K562 (cell line): ENCODE measurements at regions not wholly inside any gene's neighbourhood (a gene's known extent, or its start where the extent isn't known, plus 50 kb on each side); places are given as distances from the start of the nearest gene placed in this dataset.

Source experiments
- ELF1 ChIP-seq: fragments of 200-800 bp; sonication (Bioruptor generic); IDR thresholded peaks from 2 replicates; pipeline ENCODE4 v1.6.1; 2016; ENCODE audit warnings: missing genetic modification characterization, missing compliant biosample characterization
- IFI16 ChIP-seq: fragments of 250-450 bp; sonication (Bioruptor Pico); IDR thresholded peaks from 2 replicates; pipeline ENCODE4 v2.1.2; 2022; ENCODE audit warnings: mild to moderate bottlenecking, inconsistent platforms
- KLF13 ChIP-seq: fragments of 450-650 bp; IDR thresholded peaks from 2 replicates; pipeline ENCODE4 v1.6.1; 2016; ENCODE audit warnings: missing genetic modification characterization, low read depth, mild to moderate bottlenecking, missing compliant biosample characterization, moderate library complexity, borderline replicate concordance
- MEIS2 ChIP-seq: fragments of 450-650 bp; IDR thresholded peaks from 2 replicates; pipeline ENCODE4 v1.6.1; 2014; ENCODE audit warnings: mild to moderate bottlenecking; ENCODE audit not compliant: partially characterized antibody
- NR3C1 ChIP-seq: sonication (generic); formaldehyde crosslinking; IDR thresholded peaks from 2 replicates; pipeline ENCODE4 v1.8.1; 2022; ENCODE audit warnings: missing genetic modification reagents
- POLR3A ChIP-seq: IDR thresholded peaks from 2 replicates; pipeline ENCODE4 v1.6.1; 2011; ENCODE audit warnings: borderline replicate concordance, mild to moderate bottlenecking, moderate library complexity; ENCODE audit not compliant: insufficient read length, insufficient read depth; ENCODE audit errors: extremely low read depth
- RUNX1 ChIP-seq: sonication (generic); IDR thresholded peaks from 2 replicates; pipeline ENCODE4 v1.6.1; 2016; ENCODE audit warnings: antibody characterized with exemption, low read depth
- SNRNP70 ChIP-seq: fragments of 200-400 bp; formaldehyde crosslinking; optimal IDR thresholded peaks from 2 replicates; pipeline ENCODE3; 2017; ENCODE audit warnings: low read depth, low read length
- YY1 ChIP-seq, 3 experiments: IDR thresholded peaks; 2 replicates each; pipeline ENCODE4 v1.6.1; 2011; ENCODE audit warnings: low read length in 2 of 3, mild to moderate bottlenecking in 2 of 3, moderate library complexity in 2 of 3, borderline replicate concordance in 1 of 3, control low read depth in 1 of 3, low read depth in 1 of 3; ENCODE audit not compliant: insufficient read depth in 3 of 3, insufficient replicate concordance in 2 of 3, control insufficient read depth in 1 of 3, insufficient read length in 1 of 3; ENCODE audit errors: extremely low read depth in 1 of 3
- ZC3H4 ChIP-seq: sonication (generic); formaldehyde crosslinking; IDR thresholded peaks from 2 replicates; pipeline ENCODE4 v1.9.0; 2021; ENCODE audit warnings: missing genetic modification reagents, borderline replicate concordance
- ZNF445 ChIP-seq: fragments of 250-450 bp; sonication (Bioruptor Pico); IDR thresholded peaks from 2 replicates; pipeline ENCODE4 v1.4.0; 2020; ENCODE audit warnings: low read depth, mild to moderate bottlenecking, moderate library complexity
- ZNF57 ChIP-seq: fragments of 450-650 bp; formaldehyde crosslinking; IDR thresholded peaks from 2 replicates; pipeline ENCODE4 v1.4.0; 2020; ENCODE audit warnings: mild to moderate bottlenecking, moderate library complexity
- ZNF830 ChIP-seq: fragments of 250-450 bp; sonication (Bioruptor Pico); IDR thresholded peaks from 2 replicates; pipeline ENCODE4 v1.5.0; 2021; ENCODE audit warnings: mild to moderate bottlenecking
- TF ChIP-seq, protein P1 (sequence below): sonication (generic); formaldehyde crosslinking; IDR thresholded peaks from 2 replicates; pipeline ENCODE4 v1.8.0; 2022; ENCODE audit warnings: mild to moderate bottlenecking, missing genetic modification reagents
- TF ChIP-seq, protein P2 (sequence below): fragments of 250-450 bp; sonication (Bioruptor Pico); IDR thresholded peaks from 2 replicates; pipeline ENCODE4 v1.4.0; 2020; ENCODE audit warnings: mild to moderate bottlenecking, moderate library complexity
- TF ChIP-seq, protein P3 (sequence below), 2 experiments: IDR thresholded peaks in 1 of 2; conservative IDR thresholded peaks in 1 of 2; 2 replicates each; pipeline ENCODE4 v1.6.1; 2016; ENCODE audit warnings: low read depth in 2 of 2, mild to moderate bottlenecking in 1 of 2, missing compliant biosample characterization in 1 of 2, missing genetic modification characterization in 1 of 2, moderate library complexity in 1 of 2
- TF ChIP-seq, protein P4 (sequence below): fragments of 250-450 bp; sonication (Bioruptor Pico); IDR thresholded peaks from 2 replicates; pipeline ENCODE4 v1.5.0; 2020; ENCODE audit warnings: mild to moderate bottlenecking

DNA sequence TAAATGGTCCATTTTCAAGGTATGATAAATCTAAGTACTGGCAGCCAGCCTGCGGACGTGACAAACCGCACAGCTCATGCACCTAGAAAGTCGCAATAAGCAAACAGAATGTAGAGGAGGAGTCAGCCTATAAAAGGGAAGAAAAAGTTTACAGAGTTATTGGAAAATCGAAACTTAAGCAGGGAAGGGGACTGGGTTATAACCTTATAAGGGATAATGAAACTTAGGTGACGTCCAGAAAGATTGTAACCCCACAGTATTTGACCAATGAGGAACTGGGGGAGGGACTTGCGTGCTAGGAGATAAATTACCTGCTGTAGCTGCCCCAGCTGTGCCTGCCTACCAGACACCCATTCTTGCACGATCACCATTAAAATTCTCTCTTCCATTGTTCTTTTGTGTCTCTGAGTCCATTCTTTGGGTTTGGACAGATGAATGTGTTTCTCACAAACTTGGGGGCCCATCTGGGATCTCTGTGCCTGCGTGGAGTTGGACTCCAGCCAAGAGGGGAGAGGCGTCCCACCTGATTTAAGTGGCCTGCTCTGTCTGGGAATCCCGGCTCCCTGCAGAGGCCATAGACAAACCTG, 61.0 kb downstream of the ZCCHC12 start (continued):
- TF ChIP-seq, protein P1, sequence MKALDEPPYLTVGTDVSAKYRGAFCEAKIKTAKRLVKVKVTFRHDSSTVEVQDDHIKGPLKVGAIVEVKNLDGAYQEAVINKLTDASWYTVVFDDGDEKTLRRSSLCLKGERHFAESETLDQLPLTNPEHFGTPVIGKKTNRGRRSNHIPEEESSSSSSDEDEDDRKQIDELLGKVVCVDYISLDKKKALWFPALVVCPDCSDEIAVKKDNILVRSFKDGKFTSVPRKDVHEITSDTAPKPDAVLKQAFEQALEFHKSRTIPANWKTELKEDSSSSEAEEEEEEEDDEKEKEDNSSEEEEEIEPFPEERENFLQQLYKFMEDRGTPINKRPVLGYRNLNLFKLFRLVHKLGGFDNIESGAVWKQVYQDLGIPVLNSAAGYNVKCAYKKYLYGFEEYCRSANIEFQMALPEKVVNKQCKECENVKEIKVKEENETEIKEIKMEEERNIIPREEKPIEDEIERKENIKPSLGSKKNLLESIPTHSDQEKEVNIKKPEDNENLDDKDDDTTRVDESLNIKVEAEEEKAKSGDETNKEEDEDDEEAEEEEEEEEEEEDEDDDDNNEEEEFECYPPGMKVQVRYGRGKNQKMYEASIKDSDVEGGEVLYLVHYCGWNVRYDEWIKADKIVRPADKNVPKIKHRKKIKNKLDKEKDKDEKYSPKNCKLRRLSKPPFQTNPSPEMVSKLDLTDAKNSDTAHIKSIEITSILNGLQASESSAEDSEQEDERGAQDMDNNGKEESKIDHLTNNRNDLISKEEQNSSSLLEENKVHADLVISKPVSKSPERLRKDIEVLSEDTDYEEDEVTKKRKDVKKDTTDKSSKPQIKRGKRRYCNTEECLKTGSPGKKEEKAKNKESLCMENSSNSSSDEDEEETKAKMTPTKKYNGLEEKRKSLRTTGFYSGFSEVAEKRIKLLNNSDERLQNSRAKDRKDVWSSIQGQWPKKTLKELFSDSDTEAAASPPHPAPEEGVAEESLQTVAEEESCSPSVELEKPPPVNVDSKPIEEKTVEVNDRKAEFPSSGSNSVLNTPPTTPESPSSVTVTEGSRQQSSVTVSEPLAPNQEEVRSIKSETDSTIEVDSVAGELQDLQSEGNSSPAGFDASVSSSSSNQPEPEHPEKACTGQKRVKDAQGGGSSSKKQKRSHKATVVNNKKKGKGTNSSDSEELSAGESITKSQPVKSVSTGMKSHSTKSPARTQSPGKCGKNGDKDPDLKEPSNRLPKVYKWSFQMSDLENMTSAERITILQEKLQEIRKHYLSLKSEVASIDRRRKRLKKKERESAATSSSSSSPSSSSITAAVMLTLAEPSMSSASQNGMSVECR, result no peak
- TF ChIP-seq MEIS2 (peak; percentile 90), POLR3A (no peak), ZNF57 (CRISPR knock-in tag) (no peak), ZC3H4 (no peak), RUNX1 (no peak), ELF1 (tag) (no peak), ZNF445 (CRISPR knock-in tag) (no peak), IFI16 (no peak), SNRNP70 (no peak), YY1 (IDR thresholded peaks at IDR 0.05; ENCODE audit: borderline replicate concordance in 1 of 3, control insufficient read depth in 1 of 3, extremely low read depth in 1 of 3, insufficient read depth in 3 of 3, insufficient read length in 1 of 3, insufficient replicate concordance in 2 of 3, low read depth in 1 of 3, low read length in 2 of 3) (no peak), NR3C1 (CRISPR knock-in tag) (no peak), ZNF830 (no peak), KLF13 (no peak)
- TF ChIP-seq, protein P2, sequence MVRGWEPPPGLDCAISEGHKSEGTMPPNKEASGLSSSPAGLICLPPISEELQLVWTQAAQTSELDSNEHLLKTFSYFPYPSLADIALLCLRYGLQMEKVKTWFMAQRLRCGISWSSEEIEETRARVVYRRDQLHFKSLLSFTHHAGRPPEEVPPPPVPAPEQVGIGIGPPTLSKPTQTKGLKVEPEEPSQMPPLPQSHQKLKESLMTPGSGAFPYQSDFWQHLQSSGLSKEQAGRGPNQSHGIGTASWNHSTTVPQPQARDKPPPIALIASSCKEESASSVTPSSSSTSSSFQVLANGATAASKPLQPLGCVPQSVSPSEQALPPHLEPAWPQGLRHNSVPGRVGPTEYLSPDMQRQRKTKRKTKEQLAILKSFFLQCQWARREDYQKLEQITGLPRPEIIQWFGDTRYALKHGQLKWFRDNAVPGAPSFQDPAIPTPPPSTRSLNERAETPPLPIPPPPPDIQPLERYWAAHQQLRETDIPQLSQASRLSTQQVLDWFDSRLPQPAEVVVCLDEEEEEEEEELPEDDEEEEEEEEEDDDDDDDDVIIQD (CRISPR knock-in tag), result no peak
- TF ChIP-seq, protein P3, sequence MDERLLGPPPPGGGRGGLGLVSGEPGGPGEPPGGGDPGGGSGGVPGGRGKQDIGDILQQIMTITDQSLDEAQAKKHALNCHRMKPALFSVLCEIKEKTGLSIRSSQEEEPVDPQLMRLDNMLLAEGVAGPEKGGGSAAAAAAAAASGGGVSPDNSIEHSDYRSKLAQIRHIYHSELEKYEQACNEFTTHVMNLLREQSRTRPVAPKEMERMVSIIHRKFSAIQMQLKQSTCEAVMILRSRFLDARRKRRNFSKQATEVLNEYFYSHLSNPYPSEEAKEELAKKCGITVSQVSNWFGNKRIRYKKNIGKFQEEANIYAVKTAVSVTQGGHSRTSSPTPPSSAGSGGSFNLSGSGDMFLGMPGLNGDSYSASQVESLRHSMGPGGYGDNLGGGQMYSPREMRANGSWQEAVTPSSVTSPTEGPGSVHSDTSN (CRISPR knock-in tag; IDR thresholded peaks at IDR 0.05; ENCODE audit: low read depth), result no peak
- TF ChIP-seq, protein P3 (tag; conservative IDR thresholded peaks at IDR 0.05; ENCODE audit: low read depth), result peak; percentile 79
- TF ChIP-seq, protein P4, sequence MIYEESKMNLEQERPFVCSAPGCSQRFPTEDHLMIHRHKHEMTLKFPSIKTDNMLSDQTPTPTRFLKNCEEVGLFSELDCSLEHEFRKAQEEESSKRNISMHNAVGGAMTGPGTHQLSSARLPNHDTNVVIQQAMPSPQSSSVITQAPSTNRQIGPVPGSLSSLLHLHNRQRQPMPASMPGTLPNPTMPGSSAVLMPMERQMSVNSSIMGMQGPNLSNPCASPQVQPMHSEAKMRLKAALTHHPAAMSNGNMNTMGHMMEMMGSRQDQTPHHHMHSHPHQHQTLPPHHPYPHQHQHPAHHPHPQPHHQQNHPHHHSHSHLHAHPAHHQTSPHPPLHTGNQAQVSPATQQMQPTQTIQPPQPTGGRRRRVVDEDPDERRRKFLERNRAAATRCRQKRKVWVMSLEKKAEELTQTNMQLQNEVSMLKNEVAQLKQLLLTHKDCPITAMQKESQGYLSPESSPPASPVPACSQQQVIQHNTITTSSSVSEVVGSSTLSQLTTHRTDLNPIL (CRISPR knock-in tag), result no peak
